Left hindlimb (tissue), 1 donor: ENCODE measurements at regions not wholly inside any gene's neighbourhood (a gene's known extent, or its start where the extent isn't known, plus 50 kb on each side); places are given as distances from the start of the nearest gene placed in this dataset.

Experiments
- DNase-seq: peaks from one replicate; pipeline ENCODE4 v3.0.0-alpha.2; 2018

GRCh38 chr4:125704726-125705125 is 390.0 kb downstream of the FAT4 start:
- no peak for DNase-seq

- no peak for DNase-seq
Measured at GRCh38 chr4:125705681-125706080, 390.9 kb downstream of the FAT4 start.

GRCh38 chr4:125707397-125707796 is 392.6 kb downstream of the FAT4 start:
- no peak for DNase-seq

- no peak for DNase-seq
Measured at GRCh38 chr4:125710766-125711165, 396.0 kb downstream of the FAT4 start.

GRCh38 chr4:125714049-125714448 is 399.3 kb downstream of the FAT4 start:
- no peak for DNase-seq

GRCh38 chr4:125714845-125715244 is 400.1 kb downstream of the FAT4 start:
- no peak for DNase-seq

GRCh38 chr4:125719987-125720386 is 405.2 kb downstream of the FAT4 start:
- DNase-seq: no peak

- DNase-seq: no peak
Measured at GRCh38 chr4:125722009-125722408, 407.3 kb downstream of the FAT4 start.

- DNase-seq: no peak
Measured at GRCh38 chr4:125725957-125726525, 411.3 kb downstream of the FAT4 start.

- no peak for DNase-seq
Measured at GRCh38 chr4:125727931-125728330, 413.2 kb downstream of the FAT4 start.

GRCh38 chr4:125728568-125728967 is 413.8 kb downstream of the FAT4 start:
- no peak for DNase-seq

- no peak for DNase-seq
Measured at GRCh38 chr4:125729171-125729570, 414.4 kb downstream of the FAT4 start.

GRCh38 chr4:125732632-125733031 is 417.9 kb downstream of the FAT4 start:
- DNase-seq: no peak

GRCh38 chr4:125734504-125734903 is 419.7 kb downstream of the FAT4 start:
- DNase-seq: no peak

GRCh38 chr4:125735102-125735501 is 420.3 kb downstream of the FAT4 start:
- DNase-seq: peak; percentile 37

- no peak for DNase-seq
Measured at GRCh38 chr4:125736057-125736456, 421.3 kb downstream of the FAT4 start.

GRCh38 chr4:125739760-125740159 is 425.0 kb downstream of the FAT4 start:
- DNase-seq: no peak

- no peak for DNase-seq
Measured at GRCh38 chr4:125741825-125742452, 427.2 kb downstream of the FAT4 start.

- no peak for DNase-seq
Measured at GRCh38 chr4:125744891-125745364, 430.2 kb downstream of the FAT4 start.

- DNase-seq: no peak
Measured at GRCh38 chr4:125749354-125749753, 434.6 kb downstream of the FAT4 start.

- DNase-seq: no peak
Measured at GRCh38 chr4:125750399-125750798, 435.6 kb downstream of the FAT4 start.

- peak; percentile 36 for DNase-seq
Measured at GRCh38 chr4:125750828-125751466, 436.2 kb downstream of the FAT4 start.

GRCh38 chr4:125758438-125758837 is 443.7 kb downstream of the FAT4 start:
- no peak for DNase-seq

- no peak for DNase-seq
Measured at GRCh38 chr4:125760201-125760819, 445.6 kb downstream of the FAT4 start.
